Glutamatergic neuron (in vitro differentiated cells): ENCODE measurements at regions not wholly inside any gene's neighbourhood (a gene's known extent, or its start where the extent isn't known, plus 50 kb on each side); places are given as distances from the start of the nearest gene placed in this dataset.

Experiments used
- DNase-seq: peaks from one replicate; pipeline ENCODE4 v3.0.0; 2022
- H3K27ac Mint-ChIP-seq: one replicate; pipeline ENCODE4 v1.8.0; 2020; ENCODE audit warnings: mild to moderate bottlenecking, mixed read lengths, inconsistent platforms; ENCODE audit not compliant: unreplicated experiment
- H3K27me3 Mint-ChIP-seq: one replicate; pipeline ENCODE4 v1.8.0; 2020; ENCODE audit warnings: mild to moderate bottlenecking, moderate library complexity, mixed read lengths, inconsistent platforms; ENCODE audit not compliant: unreplicated experiment
- H3K36me3 Mint-ChIP-seq: one replicate; pipeline ENCODE4 v1.8.0; 2020; ENCODE audit warnings: mild to moderate bottlenecking, mixed read lengths, inconsistent platforms; ENCODE audit not compliant: unreplicated experiment
- H3K4me1 Mint-ChIP-seq: one replicate; pipeline ENCODE4 v1.8.0; 2020; ENCODE audit warnings: mild to moderate bottlenecking, low read depth, mixed read lengths, inconsistent platforms; ENCODE audit not compliant: unreplicated experiment
- H3K4me3 Mint-ChIP-seq: one replicate; pipeline ENCODE4 v1.8.0; 2020; ENCODE audit warnings: mild to moderate bottlenecking, mixed read lengths, inconsistent platforms; ENCODE audit not compliant: unreplicated experiment
- H3K9me3 Mint-ChIP-seq: one replicate; pipeline ENCODE4 v1.8.0; 2020; ENCODE audit warnings: mild to moderate bottlenecking, moderate library complexity, mixed read lengths, inconsistent platforms; ENCODE audit not compliant: unreplicated experiment
- TF ChIP-seq, protein P1 (sequence below): fragments of 200-600 bp; sonication (generic); IDR thresholded peaks from one replicate; pipeline ENCODE4 v1.5.0; 2021; ENCODE audit not compliant: partially characterized antibody, unreplicated experiment

DNA sequence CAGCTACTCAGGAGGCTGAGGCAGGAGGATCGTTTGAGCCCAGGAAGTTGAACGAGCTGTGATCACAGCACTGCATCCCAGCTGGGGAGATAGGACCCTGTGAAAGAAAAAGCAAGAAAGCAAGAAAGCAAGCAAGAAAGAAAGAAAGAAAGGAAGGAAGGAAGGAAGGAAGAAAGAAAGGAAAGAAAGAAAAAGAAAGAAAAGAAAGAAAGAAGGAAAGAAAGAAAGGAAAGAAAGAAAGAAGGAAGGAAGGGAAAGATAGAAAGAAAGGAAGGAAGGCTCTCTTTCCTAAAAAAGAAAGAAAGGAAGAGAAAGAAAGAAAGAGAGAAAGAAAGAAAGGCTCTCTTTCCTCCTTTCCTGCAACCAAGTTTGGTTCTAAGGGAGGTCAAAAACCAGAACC lies 380.3 kb downstream of the PCNX1 start:
- Mint-ChIP-seq H3K36me3 (no peaks in the 10 kb centered on the region), H3K27me3 (no peaks in the 10 kb centered on the region), H3K27ac (no peak overlapping the region), H3K9me3 (no peaks in the 10 kb centered on the region), H3K4me1 (no peaks in the 10 kb centered on the region), H3K4me3 (no peak overlapping the region)
- TF ChIP-seq, protein P1, sequence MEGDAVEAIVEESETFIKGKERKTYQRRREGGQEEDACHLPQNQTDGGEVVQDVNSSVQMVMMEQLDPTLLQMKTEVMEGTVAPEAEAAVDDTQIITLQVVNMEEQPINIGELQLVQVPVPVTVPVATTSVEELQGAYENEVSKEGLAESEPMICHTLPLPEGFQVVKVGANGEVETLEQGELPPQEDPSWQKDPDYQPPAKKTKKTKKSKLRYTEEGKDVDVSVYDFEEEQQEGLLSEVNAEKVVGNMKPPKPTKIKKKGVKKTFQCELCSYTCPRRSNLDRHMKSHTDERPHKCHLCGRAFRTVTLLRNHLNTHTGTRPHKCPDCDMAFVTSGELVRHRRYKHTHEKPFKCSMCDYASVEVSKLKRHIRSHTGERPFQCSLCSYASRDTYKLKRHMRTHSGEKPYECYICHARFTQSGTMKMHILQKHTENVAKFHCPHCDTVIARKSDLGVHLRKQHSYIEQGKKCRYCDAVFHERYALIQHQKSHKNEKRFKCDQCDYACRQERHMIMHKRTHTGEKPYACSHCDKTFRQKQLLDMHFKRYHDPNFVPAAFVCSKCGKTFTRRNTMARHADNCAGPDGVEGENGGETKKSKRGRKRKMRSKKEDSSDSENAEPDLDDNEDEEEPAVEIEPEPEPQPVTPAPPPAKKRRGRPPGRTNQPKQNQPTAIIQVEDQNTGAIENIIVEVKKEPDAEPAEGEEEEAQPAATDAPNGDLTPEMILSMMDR: no peak
- DNase-seq: no peak

DNA sequence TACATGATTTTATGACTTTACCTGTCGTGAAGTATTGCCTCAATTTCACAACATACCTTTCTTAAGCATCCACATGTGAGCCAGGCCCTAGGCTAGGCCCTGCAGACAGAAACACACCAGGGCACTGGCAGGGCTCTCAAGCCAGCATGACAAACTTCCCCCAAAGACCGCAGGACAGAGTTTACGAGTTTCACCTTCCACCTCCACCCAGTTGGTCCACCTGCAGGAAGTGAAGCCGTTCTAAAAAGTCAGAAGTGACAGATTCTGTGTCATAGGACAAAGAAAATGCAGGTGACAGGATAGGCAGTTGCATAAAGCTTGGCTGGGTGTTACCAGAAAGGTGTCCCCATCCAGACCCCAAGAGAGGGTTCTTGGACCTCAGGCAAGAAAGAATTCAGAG lies 382.3 kb downstream of the PCNX1 start:
- Mint-ChIP-seq H3K4me1 (no peaks in the 10 kb centered on the region), H3K36me3 (no peaks in the 10 kb centered on the region), H3K4me3 (no peak overlapping the region), H3K9me3 (no peaks in the 10 kb centered on the region), H3K27ac (no peak overlapping the region), H3K27me3 (no peaks in the 10 kb centered on the region)
- DNase-seq: no peak
- TF ChIP-seq, protein P1: no peak

DNA sequence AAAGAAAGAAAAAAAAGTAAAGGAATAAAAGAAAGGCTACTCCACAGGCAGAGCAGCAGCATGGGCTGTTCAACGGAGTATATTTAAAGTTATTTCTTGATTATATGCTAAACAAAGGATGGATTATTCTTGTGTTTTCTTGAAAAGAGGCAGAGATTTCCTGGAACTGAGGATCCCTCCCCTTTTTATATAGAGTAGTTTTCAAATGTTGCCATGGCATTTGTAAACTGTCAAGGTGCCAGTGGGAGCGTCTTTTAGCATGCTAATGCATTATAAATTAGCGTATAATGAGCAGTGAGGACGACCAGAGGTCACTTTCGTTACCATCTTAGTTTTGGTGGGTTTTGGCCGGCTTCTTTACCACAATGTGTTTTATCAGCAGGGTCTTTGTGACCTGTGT lies 383.0 kb downstream of the PCNX1 start:
- no peaks in the 10 kb centered on the region for H3K36me3 Mint-ChIP-seq
- DNase-seq: no peak
- no peaks in the 10 kb centered on the region for H3K9me3 Mint-ChIP-seq
- no peaks in the 10 kb centered on the region for H3K4me1 Mint-ChIP-seq
- H3K27ac Mint-ChIP-seq: no peak overlapping the region
- H3K27me3 Mint-ChIP-seq: no peaks in the 10 kb centered on the region
- H3K4me3 Mint-ChIP-seq: no peak overlapping the region
- TF ChIP-seq, protein P1: no peak

DNA sequence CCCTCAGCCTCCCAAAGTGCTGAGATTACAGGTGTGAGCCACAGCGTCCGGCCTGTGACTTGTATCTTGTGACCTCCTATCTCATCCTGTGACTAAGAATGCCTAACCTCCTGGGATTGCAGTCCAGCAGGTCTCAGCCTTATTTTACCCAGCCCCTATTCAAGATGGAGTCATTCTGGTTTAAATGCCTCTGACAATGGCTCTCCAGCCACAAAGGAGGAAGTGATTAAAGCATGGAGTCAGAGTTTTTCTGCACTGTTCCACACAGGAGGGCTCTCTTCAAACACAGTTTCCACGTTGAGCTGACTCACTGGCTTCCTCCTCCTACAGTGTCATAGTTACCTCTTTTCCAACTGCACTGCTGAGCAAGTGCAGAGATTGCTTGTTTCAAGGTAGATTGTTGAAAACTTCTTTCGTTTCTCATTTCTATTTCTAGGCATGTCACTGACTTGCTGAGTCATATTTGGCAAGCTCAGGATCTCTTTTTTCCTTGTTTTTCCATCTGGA lies 383.8 kb downstream of the PCNX1 start:
- DNase-seq: no peak
- Mint-ChIP-seq H3K4me3 (no peak overlapping the region), H3K36me3 (no peaks in the 10 kb centered on the region), H3K27me3 (no peaks in the 10 kb centered on the region), H3K4me1 (no peaks in the 10 kb centered on the region), H3K27ac (no peak overlapping the region), H3K9me3 (no peaks in the 10 kb centered on the region)
- TF ChIP-seq, protein P1: no peak

DNA sequence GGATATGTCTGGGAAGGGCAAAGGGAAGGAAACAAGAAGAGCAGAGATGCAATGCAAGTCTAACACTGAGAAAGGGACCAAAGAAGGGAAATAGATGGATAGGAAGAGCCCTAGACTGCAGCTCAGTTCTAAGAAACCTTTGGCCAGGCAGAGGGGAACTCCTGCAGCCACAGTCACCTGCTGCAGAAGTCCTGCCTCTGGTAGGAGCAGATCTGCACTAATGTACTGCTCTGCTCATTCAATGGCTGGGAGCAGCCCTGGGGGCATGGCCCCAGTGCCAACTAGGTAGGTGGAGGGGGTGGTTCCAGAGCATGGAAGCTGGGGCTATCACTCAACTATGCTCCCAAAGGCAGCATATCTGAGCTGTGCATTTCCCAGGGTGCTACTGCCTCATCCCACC lies 388.9 kb downstream of the PCNX1 start:
- TF ChIP-seq, protein P1: no peak
- H3K27ac Mint-ChIP-seq: no peak overlapping the region
- no peaks in the 10 kb centered on the region for H3K27me3 Mint-ChIP-seq
- no peak for DNase-seq
- H3K4me3 Mint-ChIP-seq: no peak overlapping the region
- no peaks in the 10 kb centered on the region for H3K4me1 Mint-ChIP-seq
- H3K36me3 Mint-ChIP-seq: no peaks in the 10 kb centered on the region
- no peaks in the 10 kb centered on the region for H3K9me3 Mint-ChIP-seq
